ENCODE measurements at regions not wholly inside any gene's neighbourhood (a gene's known extent, or its start where the extent isn't known, plus 50 kb on each side); places are given as distances from the start of the nearest gene placed in this dataset.

DNA sequence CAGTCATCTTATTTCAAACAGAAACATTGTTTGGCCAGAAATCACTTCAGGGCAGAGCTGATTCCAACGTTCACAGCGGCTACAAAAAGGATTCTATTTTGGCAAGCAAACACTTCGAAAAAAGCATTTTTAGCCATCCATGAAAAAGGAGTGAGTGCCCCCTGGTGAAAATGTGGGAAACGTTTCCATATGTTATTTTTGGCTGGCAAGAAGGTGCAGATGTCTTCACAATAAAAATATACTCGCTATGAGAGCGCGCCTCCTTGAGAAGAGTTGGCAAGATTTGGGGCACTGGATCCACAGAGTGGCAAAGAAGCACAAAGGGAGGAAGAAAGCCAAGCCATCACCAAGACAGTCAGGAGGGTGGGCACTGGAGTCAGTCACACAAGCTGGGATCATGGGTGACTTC is 191.1 kb downstream of the CHD9NB start:
- H3K4me3 Mint-ChIP-seq, result no peak overlapping the region
- peak; percentile 69 for DNase-seq
- Histone ChIP-seq H3K4me1 (ENCODE audit: control insufficient read depth, insufficient read depth, low read length) (no peaks in the 10 kb centered on the region), H3K27ac (ENCODE audit: low read depth, low read length) (no peak overlapping the region), H3K4me3 (ENCODE audit: low read length) (no peak overlapping the region), H3K36me3 (ENCODE audit: control insufficient read depth, insufficient read depth, low read length) (no peaks in the 10 kb centered on the region), H3K9me3 (ENCODE audit: control insufficient read depth, low read length) (no peaks in the 10 kb centered on the region), H3K27me3 (ENCODE audit: control insufficient read depth, insufficient read depth, low read length, poor library complexity, severe bottlenecking) (no peaks in the 10 kb centered on the region), H3K9ac (ENCODE audit: extremely low read depth, low read length, poor library complexity, severe bottlenecking) (no peak overlapping the region)
- no peaks in the 10 kb centered on the region for H3K36me3 Mint-ChIP-seq (ENCODE audit: low read depth)
- no peaks in the 10 kb centered on the region for H3K27me3 Mint-ChIP-seq (ENCODE audit: insufficient read depth)
- H3K4me1 Mint-ChIP-seq, result no peaks in the 10 kb centered on the region
- WGBS, 2 experiments (ENCODE audit: insufficient coverage in 1 of 2, insufficient read length in 1 of 2), result 54 to 62% methylated on average over 6 to 7 of the region's 7 CpGs
- no peak overlapping the region for H3K27ac Mint-ChIP-seq
- H3K9me3 Mint-ChIP-seq, result no peaks in the 10 kb centered on the region
- TF ChIP-seq, protein P1, sequence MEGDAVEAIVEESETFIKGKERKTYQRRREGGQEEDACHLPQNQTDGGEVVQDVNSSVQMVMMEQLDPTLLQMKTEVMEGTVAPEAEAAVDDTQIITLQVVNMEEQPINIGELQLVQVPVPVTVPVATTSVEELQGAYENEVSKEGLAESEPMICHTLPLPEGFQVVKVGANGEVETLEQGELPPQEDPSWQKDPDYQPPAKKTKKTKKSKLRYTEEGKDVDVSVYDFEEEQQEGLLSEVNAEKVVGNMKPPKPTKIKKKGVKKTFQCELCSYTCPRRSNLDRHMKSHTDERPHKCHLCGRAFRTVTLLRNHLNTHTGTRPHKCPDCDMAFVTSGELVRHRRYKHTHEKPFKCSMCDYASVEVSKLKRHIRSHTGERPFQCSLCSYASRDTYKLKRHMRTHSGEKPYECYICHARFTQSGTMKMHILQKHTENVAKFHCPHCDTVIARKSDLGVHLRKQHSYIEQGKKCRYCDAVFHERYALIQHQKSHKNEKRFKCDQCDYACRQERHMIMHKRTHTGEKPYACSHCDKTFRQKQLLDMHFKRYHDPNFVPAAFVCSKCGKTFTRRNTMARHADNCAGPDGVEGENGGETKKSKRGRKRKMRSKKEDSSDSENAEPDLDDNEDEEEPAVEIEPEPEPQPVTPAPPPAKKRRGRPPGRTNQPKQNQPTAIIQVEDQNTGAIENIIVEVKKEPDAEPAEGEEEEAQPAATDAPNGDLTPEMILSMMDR (conservative IDR thresholded peaks at IDR 0.05), result peak; percentile 79

DNA sequence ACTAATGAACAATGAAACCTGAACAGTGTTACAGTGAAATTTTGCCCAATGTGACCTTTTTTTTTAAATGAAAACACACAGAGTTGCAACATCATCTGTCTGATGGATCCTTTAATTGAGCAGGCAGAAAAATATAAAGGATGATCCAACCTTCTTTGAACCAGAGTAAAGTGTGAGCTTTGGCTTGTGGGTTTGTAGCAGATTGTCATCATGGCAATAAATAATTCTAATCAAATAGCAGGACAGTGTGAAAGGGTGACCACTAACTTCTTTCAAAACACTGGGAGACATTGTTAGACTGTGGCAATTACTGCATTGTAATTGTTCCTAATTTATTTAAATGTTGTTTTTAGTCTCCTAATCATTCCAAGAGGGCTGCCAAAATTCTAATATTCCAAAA is 197.2 kb downstream of the CHD9NB start:
- DNase-seq, result no peak
- TF ChIP-seq, protein P1 (conservative IDR thresholded peaks at IDR 0.05), result no peak
- H3K36me3 Mint-ChIP-seq (ENCODE audit: low read depth), result no peaks in the 10 kb centered on the region
- H3K27ac ChIP-seq (ENCODE audit: low read depth, low read length), result no peak overlapping the region
- no peaks in the 10 kb centered on the region for H3K27me3 ChIP-seq (ENCODE audit: control insufficient read depth, insufficient read depth, low read length, poor library complexity, severe bottlenecking)
- no peaks in the 10 kb centered on the region for H3K36me3 ChIP-seq (ENCODE audit: control insufficient read depth, insufficient read depth, low read length)
- H3K4me1 Mint-ChIP-seq, result no peaks in the 10 kb centered on the region
- H3K9me3 Mint-ChIP-seq, result peaks cover 3% of the 10 kb centered on the region
- H3K4me3 Mint-ChIP-seq, result no peak overlapping the region
- no peaks in the 10 kb centered on the region for H3K27me3 Mint-ChIP-seq (ENCODE audit: insufficient read depth)
- no peaks in the 10 kb centered on the region for H3K4me1 ChIP-seq (ENCODE audit: control insufficient read depth, insufficient read depth, low read length)
- H3K9me3 ChIP-seq (ENCODE audit: control insufficient read depth, low read length), result peaks cover 14% of the 10 kb centered on the region
- no peak overlapping the region for H3K4me3 ChIP-seq (ENCODE audit: low read length)
- H3K9ac ChIP-seq (ENCODE audit: extremely low read depth, low read length, poor library complexity, severe bottlenecking), result no peak overlapping the region
- H3K27ac Mint-ChIP-seq, result no peak overlapping the region

DNA sequence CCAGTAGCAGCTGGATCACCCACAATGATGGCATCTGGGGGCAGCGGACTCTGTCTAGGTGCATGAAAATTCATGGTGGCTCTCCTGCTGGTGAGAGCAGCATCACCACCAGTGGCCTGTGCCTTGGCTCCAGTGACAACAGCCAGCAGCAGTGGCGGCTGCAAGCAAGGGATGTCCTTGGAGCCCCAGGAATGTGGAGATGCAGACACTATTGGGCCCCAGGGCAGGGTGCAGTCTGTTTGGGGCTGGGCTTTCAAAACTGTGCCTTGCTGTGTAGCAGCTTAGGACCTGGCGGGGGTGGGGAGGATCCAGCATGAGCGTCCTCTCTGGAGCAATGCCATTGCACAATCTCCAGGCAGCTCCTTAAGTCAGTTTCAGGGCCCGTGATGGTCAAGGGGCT is 199.7 kb downstream of the CHD9NB start:
- Mint-ChIP-seq H3K4me3 (no peak overlapping the region), H3K36me3 (ENCODE audit: low read depth) (no peaks in the 10 kb centered on the region), H3K27ac (no peak overlapping the region), H3K27me3 (ENCODE audit: insufficient read depth) (no peaks in the 10 kb centered on the region), H3K9me3 (peaks cover 8% of the 10 kb centered on the region), H3K4me1 (no peaks in the 10 kb centered on the region)
- Histone ChIP-seq H3K9me3 (ENCODE audit: control insufficient read depth, low read length) (peaks cover 14% of the 10 kb centered on the region), H3K4me3 (ENCODE audit: low read length) (no peak overlapping the region), H3K36me3 (ENCODE audit: control insufficient read depth, insufficient read depth, low read length) (no peaks in the 10 kb centered on the region), H3K4me1 (ENCODE audit: control insufficient read depth, insufficient read depth, low read length) (no peaks in the 10 kb centered on the region), H3K27ac (ENCODE audit: low read depth, low read length) (no peak overlapping the region), H3K27me3 (ENCODE audit: control insufficient read depth, insufficient read depth, low read length, poor library complexity, severe bottlenecking) (no peaks in the 10 kb centered on the region), H3K9ac (ENCODE audit: extremely low read depth, low read length, poor library complexity, severe bottlenecking) (no peak overlapping the region)
- no peak for DNase-seq
- 74 to 85% methylated on average over 4 to 5 of the region's 5 CpGs for WGBS, 2 experiments (ENCODE audit: insufficient coverage in 1 of 2, insufficient read length in 1 of 2)
- TF ChIP-seq, protein P1 (conservative IDR thresholded peaks at IDR 0.05), result no peak

All from endodermal cell (in vitro differentiated cells).